ENCODE measurements at regions not wholly inside any gene's neighbourhood (a gene's known extent, or its start where the extent isn't known, plus 50 kb on each side); places are given as distances from the start of the nearest gene placed in this dataset.

DNA sequence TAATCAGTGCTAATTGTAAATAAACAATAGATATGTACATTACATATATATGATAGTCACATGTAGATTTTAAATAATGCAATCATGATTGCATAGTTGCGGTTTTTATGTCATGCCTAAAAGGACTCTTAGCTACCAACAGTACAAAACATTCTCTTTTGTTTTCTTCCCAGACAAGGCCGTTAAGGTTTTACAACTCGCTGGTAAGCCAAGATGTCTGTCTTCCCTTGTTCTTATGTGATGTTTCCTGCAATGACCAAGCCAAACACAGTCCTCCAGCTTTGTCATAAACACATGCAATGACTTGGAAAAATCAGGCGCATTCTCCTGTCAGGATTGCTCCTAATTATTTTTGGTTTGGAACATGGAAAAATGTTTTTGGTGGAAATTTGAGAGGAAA lies 192.3 kb upstream of the GLI3 start:
- DNase-seq = no peak

DNA sequence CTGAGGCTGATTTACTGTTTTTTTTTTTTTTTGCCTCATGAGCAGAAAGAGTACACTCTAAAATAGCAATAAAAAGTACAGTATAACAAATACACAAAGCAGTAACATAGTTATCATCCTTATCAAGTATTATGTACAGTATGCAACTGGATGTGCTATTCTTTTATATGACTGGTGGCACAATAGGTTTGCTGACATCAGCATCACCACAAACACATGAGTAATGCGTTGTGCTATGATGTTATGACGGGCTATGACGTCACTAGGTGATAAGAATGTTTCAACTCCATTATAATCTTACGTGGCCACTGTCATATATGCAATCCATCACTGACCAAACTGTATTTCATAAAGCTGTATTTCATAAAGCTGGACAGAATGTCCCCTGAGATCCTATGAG lies 189.2 kb upstream of the GLI3 start:
- DNase-seq = peak; percentile 93

DNA sequence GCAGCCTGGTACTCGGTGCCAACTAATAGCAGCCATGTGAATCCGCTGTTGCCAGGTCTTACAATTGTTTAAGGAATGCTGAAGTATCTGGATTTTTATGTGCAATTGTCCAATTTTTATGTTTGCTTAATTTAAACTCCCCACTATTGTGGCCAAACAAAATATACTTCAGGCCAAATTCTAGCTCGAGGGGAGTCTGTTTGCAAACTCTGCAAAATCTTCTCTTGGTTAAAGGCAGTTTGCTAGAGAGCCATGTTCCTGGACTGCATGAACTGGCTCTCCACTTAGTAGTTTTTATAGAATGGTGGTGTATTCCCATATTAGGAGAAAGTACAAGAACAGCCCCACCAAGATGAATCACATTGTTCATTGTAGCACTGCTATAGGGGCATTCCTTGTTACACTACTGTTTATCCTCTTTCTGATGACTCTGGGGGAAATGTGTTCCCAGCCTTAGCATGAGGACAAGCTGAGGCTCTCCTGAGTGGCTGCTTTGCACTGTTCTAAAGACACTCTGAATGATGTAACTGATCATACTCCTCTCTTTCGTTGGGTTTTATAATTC lies 178.0 kb upstream of the GLI3 start:
- DNase-seq = no peak

DNA sequence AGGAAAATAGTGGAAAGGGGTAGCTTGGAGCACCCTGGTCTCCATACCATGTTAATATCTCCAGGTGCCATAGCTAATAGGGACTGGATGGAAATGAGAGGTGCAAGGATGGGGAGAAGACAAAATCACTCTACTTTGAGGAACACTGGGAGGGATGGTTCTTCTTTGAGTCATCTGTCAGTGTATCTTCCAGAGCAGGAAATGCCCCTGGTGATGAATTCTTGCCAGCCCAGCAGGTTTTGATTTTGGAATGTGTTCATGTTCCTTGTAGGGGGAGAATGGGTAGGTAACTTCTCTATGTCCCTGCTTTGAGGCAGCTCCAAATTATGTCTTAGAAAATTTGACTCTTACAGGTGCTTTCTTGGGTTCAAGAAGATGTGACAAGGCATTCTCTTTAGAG lies 177.0 kb upstream of the GLI3 start:
- peak; percentile 72 for DNase-seq

DNA sequence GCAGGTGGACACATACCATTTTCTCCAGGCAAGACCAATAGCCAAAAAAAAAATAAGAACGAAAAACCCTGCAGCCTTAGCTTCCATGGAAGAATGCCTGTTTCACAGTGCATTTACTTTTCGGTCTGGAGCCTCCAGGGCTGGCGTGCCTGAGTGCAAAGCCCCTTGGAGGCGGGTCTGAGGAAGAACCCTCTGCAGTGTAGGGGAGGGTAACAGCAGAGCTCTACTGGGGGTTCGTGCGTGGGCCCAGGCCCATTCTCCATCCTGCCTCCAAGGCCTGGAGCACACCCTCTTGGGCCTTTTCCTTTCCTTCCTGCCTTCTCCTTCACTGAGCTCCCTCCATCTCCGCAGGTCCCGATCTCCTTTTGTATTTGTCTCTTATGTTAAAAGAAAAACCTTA lies 172.3 kb upstream of the GLI3 start:
- no peak for DNase-seq

DNA sequence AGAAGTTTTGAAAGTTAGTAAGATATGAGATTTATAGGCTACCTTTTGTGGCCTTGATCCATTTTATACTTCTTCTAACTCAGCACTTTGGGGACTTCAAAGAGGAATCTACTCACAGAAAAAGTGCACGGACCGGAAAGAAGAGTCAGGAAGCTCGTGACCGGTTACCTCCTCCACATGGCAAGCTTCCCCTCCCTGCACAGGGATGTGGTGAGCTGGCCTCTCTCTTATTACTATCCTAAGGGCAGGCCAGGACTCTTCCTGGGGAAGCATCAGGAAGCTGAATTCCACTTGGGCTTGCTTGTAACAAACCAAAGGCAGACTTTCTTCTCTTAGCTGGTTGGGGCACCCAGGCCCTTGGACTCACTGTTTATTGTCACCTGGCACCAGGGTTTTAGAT lies 170.8 kb upstream of the GLI3 start:
- peak; percentile 25 for DNase-seq

DNA sequence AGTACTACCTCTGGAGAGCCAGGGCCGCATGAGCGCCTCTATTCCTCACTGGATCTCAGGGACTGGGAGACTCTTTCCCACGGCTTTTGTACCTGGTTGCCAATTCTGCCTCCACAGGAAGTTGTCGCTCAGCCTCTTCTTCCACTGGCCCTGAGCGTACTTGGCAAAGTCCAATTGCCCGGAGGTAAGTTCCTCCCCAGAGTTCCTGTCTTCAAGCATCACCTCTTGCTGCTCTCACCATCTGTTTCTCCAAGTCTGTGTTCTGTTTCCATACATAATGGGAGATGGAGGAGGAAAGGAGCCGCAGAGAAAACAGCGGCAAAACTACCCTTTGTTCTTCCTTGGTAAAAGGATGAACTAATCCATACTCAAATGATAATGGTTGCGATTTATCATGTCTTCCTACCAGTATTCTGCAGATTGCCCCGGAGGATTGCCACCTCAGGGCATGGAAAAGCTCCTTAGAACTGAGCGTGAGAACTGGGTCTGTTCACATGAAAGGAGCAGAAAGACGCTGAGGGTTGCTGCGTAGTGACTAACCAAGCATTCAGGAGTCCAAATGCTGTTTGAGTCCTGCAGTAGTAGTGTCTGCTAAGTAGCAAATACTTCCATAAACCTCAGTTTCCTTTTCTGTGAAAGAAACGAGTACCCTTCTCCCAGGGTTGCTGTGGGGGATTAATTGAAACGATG lies 170.2 kb upstream of the GLI3 start:
- no peak for DNase-seq

DNA sequence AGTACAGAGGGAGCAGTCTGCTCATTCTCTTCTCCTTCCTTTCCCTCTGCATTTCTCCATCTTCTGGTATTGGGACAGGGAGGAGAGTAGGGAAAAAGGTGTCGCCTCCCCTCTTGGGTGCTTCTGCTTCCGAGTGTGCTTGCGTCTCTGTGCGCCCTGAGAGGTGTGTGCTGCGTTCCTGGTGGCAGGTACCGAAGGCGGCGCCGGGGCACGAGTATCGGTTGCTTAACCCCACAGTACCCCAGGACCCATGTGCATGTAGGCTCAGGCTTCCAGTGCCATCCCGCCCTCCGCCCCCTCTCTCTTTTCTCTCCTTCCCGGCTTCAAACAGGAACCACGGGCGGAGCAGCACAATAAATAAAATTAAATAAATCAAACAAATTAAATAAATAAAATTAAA lies 169.3 kb upstream of the GLI3 start:
- DNase-seq = no peak

DNA sequence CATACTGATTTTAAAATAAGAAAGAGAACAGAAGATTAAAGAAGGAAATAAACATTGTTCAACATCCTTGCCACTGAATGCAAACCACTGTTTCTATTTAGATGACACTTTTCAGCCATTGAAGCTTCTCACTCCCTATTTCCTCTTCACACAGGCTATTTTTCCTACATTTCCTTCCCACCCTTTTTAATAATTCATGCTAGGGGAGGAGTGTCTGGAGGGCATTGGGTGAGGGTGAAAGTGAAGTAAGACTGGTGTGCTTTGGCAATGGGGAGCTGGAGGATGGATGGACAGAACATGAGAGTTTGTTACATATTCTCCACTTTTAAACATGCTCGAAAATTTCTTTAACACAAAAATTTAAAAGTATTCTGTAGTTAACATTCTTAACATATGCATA lies 168.8 kb upstream of the GLI3 start:
- DNase-seq = no peak

DNA sequence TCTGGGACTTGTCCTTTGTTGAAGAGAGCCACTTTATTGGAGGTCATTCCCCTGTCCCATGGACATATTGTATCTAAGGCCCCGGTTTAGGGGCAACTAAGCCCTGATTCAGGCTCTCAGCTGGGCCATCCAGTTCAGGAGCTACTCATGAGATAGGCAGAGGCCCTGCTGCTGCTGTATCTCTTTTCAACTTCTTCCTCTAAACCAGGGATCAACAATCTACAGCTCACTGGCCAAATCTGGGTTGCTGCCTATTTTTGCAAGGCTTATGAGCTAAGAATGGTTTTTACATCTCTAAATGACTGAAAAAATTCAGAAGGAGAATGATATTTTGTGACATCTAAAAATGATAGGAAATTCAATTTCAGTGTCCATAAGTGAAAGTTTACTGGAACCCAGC lies 166.8 kb upstream of the GLI3 start:
- no peak for DNase-seq

DNA sequence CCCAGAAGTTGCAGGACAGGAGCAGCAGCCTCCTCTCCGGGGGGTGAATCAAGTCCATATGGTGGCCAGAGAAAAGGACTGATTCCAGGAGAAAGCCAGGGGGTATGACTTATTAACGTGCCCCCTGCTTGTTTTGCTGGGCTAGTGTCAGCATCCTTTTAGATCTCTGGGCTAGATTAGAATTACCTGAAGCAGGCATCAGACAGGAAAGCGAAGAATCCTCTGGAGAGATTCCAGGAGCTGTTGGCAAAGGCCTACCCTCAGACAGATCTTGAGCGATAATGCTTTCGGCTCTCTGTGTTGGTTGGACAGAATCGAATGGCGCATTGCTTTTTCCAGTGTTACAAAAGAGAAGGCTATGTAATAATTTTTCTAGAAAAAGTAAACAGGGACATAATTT lies 164.0 kb upstream of the GLI3 start:
- no peak for DNase-seq

DNA sequence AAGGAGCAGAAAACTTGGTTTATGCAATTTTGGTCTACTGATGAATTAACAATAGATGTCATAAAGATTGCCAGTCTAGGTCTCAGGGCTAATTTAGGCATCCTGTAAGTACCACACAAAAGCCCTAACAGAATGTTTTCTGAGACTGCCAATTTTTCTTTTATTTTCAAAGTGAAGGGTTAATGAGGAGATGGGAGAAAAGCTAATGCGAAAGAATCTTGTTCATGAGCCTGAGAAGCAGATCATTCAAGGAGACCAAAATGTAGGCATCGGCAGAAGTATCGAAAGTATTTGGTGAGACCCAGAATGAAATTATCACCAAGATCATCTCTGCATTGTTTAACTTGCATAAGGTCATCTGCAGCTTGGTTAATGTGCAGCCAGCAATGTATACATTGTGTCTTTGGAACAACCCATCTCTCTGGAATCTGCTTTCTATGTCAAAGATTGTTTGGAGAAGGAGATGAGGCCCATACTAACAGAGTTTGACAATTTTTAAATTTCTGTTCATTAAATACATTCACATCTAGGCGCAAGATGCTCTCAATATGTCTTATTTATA lies 163.3 kb upstream of the GLI3 start:
- no peak for DNase-seq

DNA sequence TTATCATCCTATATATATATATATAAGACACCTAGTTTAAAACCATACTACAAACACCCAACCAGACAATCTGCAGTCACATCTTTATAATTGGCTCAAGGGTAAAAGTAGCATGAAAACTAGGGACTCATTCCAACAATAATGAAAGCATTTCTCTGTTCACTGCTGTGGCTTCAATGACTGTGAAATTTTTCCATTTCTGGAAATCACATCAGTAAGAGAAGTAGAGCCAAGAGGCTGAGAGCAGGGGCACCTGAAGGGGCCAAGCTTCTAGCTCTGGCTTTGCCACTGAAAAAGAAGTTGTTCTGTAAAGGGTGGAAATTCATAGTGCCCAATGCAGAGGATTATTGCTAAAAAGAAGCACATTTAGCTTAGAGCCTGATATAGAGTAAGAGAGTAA lies 158.6 kb upstream of the GLI3 start:
- no peak for DNase-seq

DNA sequence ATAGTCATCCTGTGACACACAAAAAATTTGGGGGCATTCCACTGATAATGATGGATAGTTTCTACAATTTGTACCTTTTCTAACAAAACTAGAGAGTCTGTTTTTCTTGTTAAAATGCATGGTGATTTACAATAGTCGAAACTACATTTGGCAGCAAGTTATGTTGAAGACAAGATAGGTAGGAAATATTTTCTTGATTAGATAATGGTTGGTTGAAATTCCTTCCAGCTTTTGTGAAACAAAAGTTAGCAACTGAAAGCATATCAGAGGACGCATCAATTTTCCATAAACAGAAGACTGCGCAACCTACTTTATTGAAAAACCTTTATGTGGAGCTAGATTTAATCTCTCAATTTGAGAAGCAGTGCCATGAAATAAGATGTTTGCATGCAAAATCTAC lies 155.8 kb upstream of the GLI3 start:
- DNase-seq = no peak

DNA sequence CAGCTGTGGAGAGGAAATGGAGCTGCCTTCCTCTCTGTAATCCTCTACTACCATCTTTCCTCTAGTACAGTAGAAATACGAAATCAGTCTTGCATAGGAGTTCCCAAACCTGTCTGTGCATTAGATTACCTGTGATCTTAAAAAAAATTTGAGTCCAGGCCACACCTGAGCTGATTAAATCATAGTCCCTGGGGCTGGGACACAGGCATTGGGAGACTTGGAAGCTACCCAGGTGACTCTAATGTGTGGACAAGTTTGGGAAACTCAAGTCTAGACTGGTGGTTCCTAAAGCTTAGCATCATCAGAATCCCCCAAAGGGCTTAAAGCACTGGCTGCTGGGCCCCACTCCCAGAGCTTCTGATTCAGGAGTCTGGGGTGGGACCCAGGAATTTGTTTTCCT lies 152.7 kb upstream of the GLI3 start:
- DNase-seq = no peak

DNA sequence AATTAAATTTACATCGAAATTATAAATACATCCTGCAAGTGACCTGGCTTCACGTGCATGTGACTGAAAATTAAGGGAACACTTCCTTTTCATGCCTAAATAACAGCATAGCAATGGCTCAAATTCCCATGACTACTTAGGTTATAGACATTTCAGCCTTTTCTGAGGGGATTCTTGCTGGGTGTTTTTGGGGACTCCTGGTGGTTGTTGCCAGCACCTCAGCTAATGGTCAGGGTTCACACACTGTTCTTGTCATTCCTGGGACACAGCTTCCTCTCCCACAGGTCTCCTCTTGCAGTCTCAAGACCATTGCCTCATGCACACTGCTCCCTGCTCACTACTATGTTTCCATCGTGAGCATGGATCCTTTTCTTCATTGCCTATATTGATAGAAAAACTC lies 148.9 kb upstream of the GLI3 start:
- no peak for DNase-seq

DNA sequence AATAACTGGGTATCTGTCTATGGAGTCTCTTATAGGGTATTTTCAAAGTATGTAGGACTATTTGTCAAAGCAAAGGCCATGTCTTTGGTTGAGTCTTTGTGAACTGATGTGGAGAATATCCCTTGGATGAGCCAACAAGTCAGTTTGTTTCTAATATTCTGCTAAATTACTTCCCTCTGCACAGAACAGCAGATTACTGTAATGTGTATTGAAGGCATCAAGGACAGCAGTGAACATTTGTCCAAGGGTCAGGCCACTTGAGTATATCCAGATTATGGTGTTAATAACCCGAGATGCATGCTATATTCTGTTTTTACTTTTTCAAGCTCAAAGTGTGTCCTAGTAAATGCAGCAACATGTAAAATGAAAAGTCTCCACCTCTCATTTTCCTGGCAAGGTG lies 144.2 kb upstream of the GLI3 start:
- no peak for DNase-seq

DNA sequence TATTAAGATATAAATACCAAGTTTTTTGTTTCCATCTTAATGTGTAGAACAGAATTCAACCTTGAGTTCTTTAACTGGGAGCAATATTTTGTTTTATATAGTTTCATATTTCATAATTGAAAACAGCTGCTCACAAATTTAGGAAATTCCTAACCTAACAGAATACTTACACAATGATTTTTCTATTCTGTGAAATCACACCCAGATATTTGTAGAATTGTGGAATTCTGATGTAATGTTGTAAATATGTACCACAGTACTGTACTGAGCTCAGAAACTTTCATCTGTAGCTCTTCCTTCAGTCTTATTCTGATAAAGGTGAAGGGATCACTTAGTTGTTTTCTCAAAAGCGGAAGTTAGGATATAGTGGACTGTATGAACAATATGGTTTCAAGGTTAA lies 143.4 kb upstream of the GLI3 start:
- DNase-seq = peak; percentile 59

DNA sequence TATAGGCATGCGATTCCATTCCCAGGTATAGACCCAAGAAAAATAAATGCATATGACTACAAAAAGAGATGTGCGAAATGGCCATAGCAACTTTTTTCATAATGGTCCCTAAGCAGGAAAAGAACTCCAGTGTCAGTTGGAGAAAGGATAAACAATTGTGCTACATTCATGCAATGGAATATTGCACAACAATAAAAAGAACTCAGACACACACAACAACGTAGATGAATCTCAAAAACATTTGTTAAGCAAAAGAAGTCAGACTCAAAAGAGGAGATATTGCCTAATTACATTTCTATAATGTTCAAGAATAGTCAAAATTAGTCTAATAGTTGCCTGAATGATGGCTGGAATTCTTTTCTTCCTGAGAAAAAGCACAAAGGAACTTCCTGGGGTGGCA lies 141.1 kb upstream of the GLI3 start:
- DNase-seq = no peak

DNA sequence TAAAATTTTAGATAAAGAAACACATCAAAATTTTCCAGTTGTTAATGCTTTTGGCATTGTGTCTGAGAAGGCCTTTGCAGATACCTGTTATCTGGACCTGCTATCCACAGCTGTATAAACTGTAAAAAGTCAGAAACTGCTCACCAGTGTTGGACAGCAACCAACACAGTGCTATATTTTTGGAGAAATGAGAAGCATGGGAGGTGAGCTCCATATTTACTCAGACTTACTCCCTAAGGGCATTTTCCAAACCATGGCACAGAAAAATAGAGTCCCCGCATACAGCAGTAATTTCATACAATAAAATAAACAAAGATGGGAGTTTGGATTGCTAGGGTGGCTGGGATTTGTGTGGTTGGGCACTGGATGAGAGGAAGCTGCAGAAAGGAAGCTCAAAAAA lies 136.3 kb upstream of the GLI3 start:
- no peak for DNase-seq

DNA sequence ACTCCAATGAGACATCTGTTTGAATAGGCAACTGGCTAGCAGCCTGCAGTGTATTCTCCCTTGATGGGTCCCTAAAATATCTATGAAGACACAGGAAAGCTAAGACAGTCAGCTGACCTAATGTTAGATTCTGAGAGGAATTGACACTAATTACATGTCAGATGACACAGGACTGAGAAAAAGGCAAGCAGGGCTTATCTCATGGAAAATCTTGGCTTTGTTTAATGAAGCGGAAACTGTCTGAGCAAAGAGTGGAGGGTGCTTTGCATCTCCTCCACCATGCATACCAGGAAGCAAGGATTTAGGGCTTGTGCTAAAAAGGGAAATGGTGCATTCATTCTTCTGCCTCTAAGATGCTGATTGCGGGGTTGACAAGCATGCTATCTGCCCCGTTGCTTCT lies 135.5 kb upstream of the GLI3 start:
- no peak for DNase-seq

DNA sequence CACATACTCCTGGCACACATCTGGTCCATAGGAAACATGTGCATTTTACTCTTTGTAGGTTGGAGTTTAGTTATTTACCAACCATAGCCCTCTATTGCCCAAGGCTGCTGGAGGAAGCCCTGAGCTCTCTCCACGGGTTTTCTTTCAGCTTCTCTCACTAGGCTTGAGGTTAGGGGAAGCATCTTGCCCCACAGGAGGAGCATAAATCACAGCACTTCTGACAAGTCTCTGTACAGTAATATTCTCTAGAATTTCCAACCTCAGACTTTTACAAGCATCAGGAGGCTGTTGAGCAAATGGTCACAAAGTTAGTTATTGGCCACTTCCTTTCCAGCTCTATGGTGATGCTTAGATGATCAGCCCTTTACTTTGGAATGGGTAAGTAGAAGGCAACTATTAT lies 122.9 kb upstream of the GLI3 start:
- peak; percentile 16 for DNase-seq

DNA sequence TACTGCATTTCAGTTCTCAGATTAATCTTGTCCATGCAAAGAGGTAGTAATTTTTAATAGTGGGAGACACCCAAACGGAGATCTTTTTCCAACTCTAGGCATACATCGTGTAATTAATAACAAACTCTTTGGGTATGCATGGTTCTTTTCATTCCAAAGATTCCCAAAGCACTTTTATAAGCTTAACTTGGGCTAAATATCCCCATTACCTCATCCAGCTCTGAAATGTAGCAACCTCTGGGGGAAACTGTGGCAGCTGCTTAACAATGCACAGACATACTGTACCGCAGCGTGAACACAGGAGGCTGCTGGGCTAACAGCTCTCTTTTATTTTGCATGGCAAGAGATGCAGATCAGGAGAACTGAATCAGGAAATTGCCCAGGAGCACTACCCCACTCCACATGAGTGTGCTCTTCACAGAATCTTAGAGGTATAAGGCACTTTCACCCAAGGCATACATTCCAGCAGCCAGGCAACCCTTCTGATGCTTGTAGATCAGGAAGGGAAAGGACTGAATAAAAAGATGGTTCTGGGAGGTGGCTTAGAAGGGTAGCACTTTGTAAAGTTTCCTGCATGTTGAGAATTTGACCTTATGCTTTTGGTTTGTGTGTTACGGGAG lies 114.4 kb upstream of the GLI3 start:
- DNase-seq = no peak

DNA sequence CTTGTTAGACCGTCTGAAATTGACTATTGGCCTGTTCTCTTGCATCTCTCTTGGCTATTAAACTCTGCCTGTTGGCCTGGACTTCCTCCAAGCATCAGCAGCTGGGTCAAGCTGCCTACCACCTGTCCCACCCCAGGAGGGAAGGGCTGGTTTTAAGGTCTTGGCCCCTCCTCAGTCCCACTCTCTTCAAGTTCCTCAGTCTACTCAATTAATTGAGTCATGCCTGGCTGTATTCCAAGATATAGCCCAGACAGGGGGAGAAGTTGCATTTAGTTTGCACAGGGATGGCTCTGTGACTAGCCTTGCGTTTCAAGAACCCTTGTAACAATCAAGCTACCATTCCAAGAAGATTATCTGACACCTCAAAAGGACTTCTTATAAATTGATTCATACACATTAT lies 113.8 kb upstream of the GLI3 start:
- DNase-seq = no peak

DNA sequence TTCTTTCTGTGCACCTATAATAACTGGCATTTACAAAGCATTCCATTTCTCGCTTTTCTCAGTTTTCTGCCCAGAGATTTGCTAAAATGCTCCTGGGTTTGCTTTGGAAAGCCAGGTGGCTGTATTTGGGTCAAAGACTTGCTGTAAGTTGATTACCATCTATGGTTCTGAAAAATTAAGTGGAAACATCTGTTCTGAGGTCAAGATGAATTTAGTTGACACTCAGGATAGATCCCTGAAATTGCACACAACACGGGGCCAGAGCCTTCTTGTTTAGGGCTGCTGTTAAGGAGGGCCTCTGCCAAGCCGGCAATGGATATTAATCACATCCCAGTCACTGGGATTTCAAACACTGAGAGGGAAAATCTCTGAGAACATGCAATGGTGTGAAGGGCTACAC lies 111.6 kb upstream of the GLI3 start:
- DNase-seq = no peak

All from NCI-H226 (cell line).